MCF 10A (cell line): ENCODE measurements at regions not wholly inside any gene's neighbourhood (a gene's known extent, or its start where the extent isn't known, plus 50 kb on each side); places are given as distances from the start of the nearest gene placed in this dataset.

ENCODE experiments used
- BruUV-seq: library from RNA; stranded (reverse); fragments of 400-500 nt; replicated peaks from 2 replicates; lab custom pipeline; 2021; lab: Mats Ljungman, UMichigan
- CTCF ChIA-PET: fragments of 300-600 bp; sonication (Branson Sonifier 250); formaldehyde crosslinking; extraction: SDS; loops from one replicate; lab custom pipeline; 2021; ENCODE audit warnings: antibody characterized with exemption, inconsistent platforms; lab: Yijun Ruan, JAX
- POLR2A ChIA-PET: fragments of 300-600, 350-650 bp; sonication (Branson Sonifier 250); formaldehyde crosslinking; extraction: SDS; loops from one replicate; lab custom pipeline; 2020; ENCODE audit warnings: antibody characterized with exemption, inconsistent platforms; lab: Yijun Ruan, JAX
- DNase-seq: peaks from one replicate; pipeline ENCODE4 v3.0.0-alpha.2; 2018; ENCODE audit not compliant: unreplicated experiment
- H3K27ac Mint-ChIP-seq: one replicate; pipeline ENCODE4 v1.8.0; 2022; ENCODE audit warnings: mild to moderate bottlenecking, low read depth, mixed read lengths; ENCODE audit not compliant: unreplicated experiment
- H3K27me3 Mint-ChIP-seq: one replicate; pipeline ENCODE4 v1.8.0; 2022; ENCODE audit warnings: mixed read lengths; ENCODE audit not compliant: insufficient read depth, unreplicated experiment
- H3K36me3 Mint-ChIP-seq: one replicate; pipeline ENCODE4 v1.8.0; 2022; ENCODE audit warnings: mild to moderate bottlenecking, moderate library complexity, mixed read lengths; ENCODE audit not compliant: insufficient read depth, unreplicated experiment
- H3K4me1 Mint-ChIP-seq: one replicate; pipeline ENCODE4 v1.8.0; 2022; ENCODE audit warnings: mixed read lengths; ENCODE audit not compliant: insufficient read depth, unreplicated experiment
- H3K4me3 Mint-ChIP-seq: one replicate; pipeline ENCODE4 v1.8.0; 2022; ENCODE audit warnings: mild to moderate bottlenecking, moderate library complexity, mixed read lengths; ENCODE audit not compliant: unreplicated experiment
- H3K9me3 Mint-ChIP-seq: one replicate; pipeline ENCODE4 v1.8.0; 2022; ENCODE audit warnings: mixed read lengths; ENCODE audit not compliant: unreplicated experiment
- intact Hi-C: fragments of 100-400 bp; cut with micrococcal nuclease; formaldehyde crosslinking; loops from 2 replicates; pipeline ENCODE4 v1.14.1; 2022
- TF ChIP-seq, protein P1 (sequence below): fragments of 200-600 bp; IDR thresholded peaks from one replicate; pipeline ENCODE4 v1.8.0; 2022; ENCODE audit warnings: antibody characterized with exemption, mild to moderate bottlenecking; ENCODE audit not compliant: unreplicated experiment

DNA sequence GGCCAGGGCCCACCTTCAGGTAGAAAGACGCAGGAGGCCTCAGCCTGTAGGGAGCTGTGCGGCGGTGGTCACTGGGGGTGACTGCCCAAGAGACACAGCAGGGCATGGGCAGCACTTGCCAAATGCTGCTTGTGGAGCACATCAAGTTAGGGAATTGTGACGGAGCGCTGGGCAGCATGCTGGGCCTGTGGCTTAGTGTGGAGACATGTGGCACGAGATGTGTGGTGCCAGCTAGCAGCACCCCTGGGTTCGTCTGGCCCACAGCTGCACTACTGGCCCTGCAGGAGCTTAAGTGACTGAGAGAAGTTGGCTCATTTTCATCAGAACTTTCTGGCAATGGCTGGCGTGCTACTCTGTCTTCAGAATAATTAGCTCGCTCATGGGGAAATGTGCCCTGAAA, 213.1 kb upstream of the SYNDIG1 start:
- DNase-seq = no peak
- TF ChIP-seq, protein P1, sequence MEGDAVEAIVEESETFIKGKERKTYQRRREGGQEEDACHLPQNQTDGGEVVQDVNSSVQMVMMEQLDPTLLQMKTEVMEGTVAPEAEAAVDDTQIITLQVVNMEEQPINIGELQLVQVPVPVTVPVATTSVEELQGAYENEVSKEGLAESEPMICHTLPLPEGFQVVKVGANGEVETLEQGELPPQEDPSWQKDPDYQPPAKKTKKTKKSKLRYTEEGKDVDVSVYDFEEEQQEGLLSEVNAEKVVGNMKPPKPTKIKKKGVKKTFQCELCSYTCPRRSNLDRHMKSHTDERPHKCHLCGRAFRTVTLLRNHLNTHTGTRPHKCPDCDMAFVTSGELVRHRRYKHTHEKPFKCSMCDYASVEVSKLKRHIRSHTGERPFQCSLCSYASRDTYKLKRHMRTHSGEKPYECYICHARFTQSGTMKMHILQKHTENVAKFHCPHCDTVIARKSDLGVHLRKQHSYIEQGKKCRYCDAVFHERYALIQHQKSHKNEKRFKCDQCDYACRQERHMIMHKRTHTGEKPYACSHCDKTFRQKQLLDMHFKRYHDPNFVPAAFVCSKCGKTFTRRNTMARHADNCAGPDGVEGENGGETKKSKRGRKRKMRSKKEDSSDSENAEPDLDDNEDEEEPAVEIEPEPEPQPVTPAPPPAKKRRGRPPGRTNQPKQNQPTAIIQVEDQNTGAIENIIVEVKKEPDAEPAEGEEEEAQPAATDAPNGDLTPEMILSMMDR = no peak
- peaks cover 26% of the 10 kb centered on the region for H3K9me3 Mint-ChIP-seq
- CTCF ChIA-PET = interaction anchor here (0.5 to 0.9 kb wide), 2 partner anchors 69 to 815 kb away, joined by 3 to 4 read pairs; no protein-coding TSS in a partner anchor
- no peaks in the 10 kb centered on the region for H3K27me3 Mint-ChIP-seq
- H3K4me3 Mint-ChIP-seq = no peak overlapping the region
- no peaks in the 10 kb centered on the region for H3K4me1 Mint-ChIP-seq
- no TSS peak for BruUV-seq
- POLR2A ChIA-PET = no interaction called here
- no peak overlapping the region for H3K27ac Mint-ChIP-seq
- intact Hi-C loops = no loop called here
- no peaks in the 10 kb centered on the region for H3K36me3 Mint-ChIP-seq

DNA sequence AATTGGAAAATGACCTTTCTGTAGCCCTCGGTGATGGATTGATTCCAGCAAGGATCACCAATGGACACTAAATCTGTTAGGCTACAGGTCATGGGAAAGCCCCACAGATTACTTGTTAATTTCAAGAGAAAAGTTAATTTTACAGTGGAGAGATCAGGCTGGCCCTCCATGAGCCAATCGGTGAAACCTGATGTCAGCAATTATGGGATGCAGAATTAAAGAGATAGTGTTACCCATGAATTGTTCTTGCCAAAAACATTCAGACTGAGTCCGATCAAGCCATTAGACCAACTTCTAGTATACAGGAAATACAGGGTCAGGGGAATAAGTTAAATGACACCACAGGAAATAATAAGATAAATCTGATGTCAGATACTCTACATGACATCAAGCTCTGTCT, 214.9 kb upstream of the SYNDIG1 start:
- intact Hi-C loops = no loop called here
- no peaks in the 10 kb centered on the region for H3K36me3 Mint-ChIP-seq
- ChIA-PET POLR2A (no interaction called here), CTCF (no interaction called here)
- DNase-seq = no peak
- no peaks in the 10 kb centered on the region for H3K4me1 Mint-ChIP-seq
- H3K9me3 Mint-ChIP-seq = peaks cover 14% of the 10 kb centered on the region
- H3K27ac Mint-ChIP-seq = no peak overlapping the region
- TF ChIP-seq, protein P1 = no peak
- H3K27me3 Mint-ChIP-seq = no peaks in the 10 kb centered on the region
- H3K4me3 Mint-ChIP-seq = no peak overlapping the region
- no TSS peak for BruUV-seq

DNA sequence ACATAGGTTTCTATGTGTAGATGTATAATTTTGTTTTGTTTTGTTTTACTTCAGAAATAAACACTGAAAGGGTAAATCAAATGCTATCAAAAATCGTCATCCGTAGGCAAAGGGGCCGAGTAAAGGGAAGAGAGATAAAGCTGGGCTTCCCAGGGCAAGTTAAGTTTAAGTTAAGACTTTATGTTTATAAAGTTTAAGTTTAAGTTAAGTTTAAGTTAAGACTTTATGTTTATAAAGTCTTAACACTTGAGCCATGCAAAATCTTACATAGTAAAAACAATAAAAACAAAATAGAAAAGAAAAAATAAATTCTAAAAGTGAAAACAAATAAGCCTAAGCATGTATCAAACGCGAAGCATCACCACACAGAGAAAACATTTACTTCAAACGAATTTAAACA, 216.1 kb upstream of the SYNDIG1 start:
- no peaks in the 10 kb centered on the region for H3K4me1 Mint-ChIP-seq
- intact Hi-C loops = no loop called here
- H3K9me3 Mint-ChIP-seq = peaks cover 18% of the 10 kb centered on the region
- no peaks in the 10 kb centered on the region for H3K36me3 Mint-ChIP-seq
- POLR2A ChIA-PET = interaction anchor here (0.7 kb wide), 1 partner anchor 382 kb away, joined by 3 read pairs; no protein-coding TSS in a partner anchor
- DNase-seq = no peak
- no peak overlapping the region for H3K4me3 Mint-ChIP-seq
- no peak overlapping the region for H3K27ac Mint-ChIP-seq
- no TSS peak for BruUV-seq
- TF ChIP-seq, protein P1 = no peak
- no peaks in the 10 kb centered on the region for H3K27me3 Mint-ChIP-seq
- CTCF ChIA-PET = no interaction called here

- H3K27me3 Mint-ChIP-seq = no peaks in the 10 kb centered on the region
- intact Hi-C loops = no loop called here
- BruUV-seq = no TSS peak
Measured at GRCh38 chr20:24245094-24245493, 224.3 kb upstream of the SYNDIG1 start.

More at GRCh38 chr20:24245094-24245493, 224.3 kb upstream of the SYNDIG1 start:
- H3K9me3 Mint-ChIP-seq = peaks cover 49% of the 10 kb centered on the region
- H3K4me1 Mint-ChIP-seq = no peaks in the 10 kb centered on the region
- ChIA-PET CTCF (no interaction called here), POLR2A (no interaction called here)
- H3K36me3 Mint-ChIP-seq = no peaks in the 10 kb centered on the region
- no peak overlapping the region for H3K4me3 Mint-ChIP-seq
- no peak overlapping the region for H3K27ac Mint-ChIP-seq
- DNase-seq = no peak
- TF ChIP-seq, protein P1 = no peak
